Right atrium auricular region (tissue), 2 donors: ENCODE measurements at regions not wholly inside any gene's neighbourhood (a gene's known extent, or its start where the extent isn't known, plus 50 kb on each side); places are given as distances from the start of the nearest gene placed in this dataset.
"Not testable (repeated sequence)": the region's sequence is repeated elsewhere in the genome, so short reads cannot be mapped to it uniquely, and the experiment has no call there.

Source experiments
- DNase-seq: peaks from one replicate; pipeline ENCODE4 v3.0.0-alpha.2; 2019; ENCODE audit warnings: low spot score
- H3K27ac ChIP-seq, 2 donors: fragments of 200-600 bp; sonication (generic); 1 replicate in 1 of 2; 2 replicates in 1 of 2; pipeline ENCODE4 v1.5.1; 2016 to 2019
- H3K27me3 ChIP-seq, 2 donors: fragments of 200-600 bp; sonication (generic); one replicate each; pipeline versions ENCODE4 v1.5.1 to v1.6.0; 2017 to 2019
- H3K36me3 ChIP-seq: fragments of 200-600 bp; sonication (generic); one replicate; pipeline ENCODE4 v1.5.1; 2016
- H3K4me1 ChIP-seq, 2 donors: fragments of 200-600 bp; sonication (generic); one replicate each; pipeline versions ENCODE4 v1.5.1 to v1.6.0; 2017 to 2019
- H3K4me3 ChIP-seq, 2 donors: fragments of 200-600 bp; sonication (generic); 1 replicate in 1 of 2; 2 replicates in 1 of 2; pipeline ENCODE4 v1.5.1; 2017 to 2019; ENCODE audit warnings: mild to moderate bottlenecking in 1 of 2, moderate library complexity in 1 of 2
- H3K9me3 ChIP-seq, 2 donors: fragments of 200-600 bp; sonication (generic); one replicate each; pipeline ENCODE4 v1.5.1; 2019
- TF ChIP-seq, protein P1 (sequence below), 2 donors: fragments of 200-600 bp; sonication (generic); IDR thresholded peaks; one replicate each; pipeline ENCODE4 v1.5.1; 2019; ENCODE audit warnings: antibody characterized with exemption in 2 of 2

DNA sequence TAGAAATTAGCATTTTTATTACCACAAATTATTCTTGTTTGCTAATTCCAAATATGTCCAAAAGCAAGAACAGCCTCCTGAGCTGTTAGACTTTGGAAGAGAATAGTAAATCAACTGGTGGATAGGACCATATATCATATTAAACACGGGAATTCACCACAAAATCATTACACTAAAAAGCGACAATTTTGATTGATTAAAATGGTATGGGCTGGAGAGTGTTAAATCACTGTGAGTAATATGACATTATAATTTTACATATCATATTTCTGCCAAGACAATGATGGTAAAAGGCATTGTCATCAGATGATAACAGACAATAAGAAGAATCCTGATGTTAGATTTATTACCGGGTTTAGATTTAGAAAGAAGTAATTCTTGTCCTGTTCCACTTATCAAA lies 107.2 kb upstream of the ARRDC3 start:
- Histone ChIP-seq H3K4me3 (no peak overlapping the region), H3K36me3 (no peaks in the 10 kb centered on the region), H3K27ac (no peak overlapping the region), H3K27me3 (no peaks in the 10 kb centered on the region), H3K9me3 (peaks cover 0 to 4% of the 10 kb centered on the region in 2 donors), H3K4me1 (no peaks in the 10 kb centered on the region)
- no peak for DNase-seq
- TF ChIP-seq, protein P1, sequence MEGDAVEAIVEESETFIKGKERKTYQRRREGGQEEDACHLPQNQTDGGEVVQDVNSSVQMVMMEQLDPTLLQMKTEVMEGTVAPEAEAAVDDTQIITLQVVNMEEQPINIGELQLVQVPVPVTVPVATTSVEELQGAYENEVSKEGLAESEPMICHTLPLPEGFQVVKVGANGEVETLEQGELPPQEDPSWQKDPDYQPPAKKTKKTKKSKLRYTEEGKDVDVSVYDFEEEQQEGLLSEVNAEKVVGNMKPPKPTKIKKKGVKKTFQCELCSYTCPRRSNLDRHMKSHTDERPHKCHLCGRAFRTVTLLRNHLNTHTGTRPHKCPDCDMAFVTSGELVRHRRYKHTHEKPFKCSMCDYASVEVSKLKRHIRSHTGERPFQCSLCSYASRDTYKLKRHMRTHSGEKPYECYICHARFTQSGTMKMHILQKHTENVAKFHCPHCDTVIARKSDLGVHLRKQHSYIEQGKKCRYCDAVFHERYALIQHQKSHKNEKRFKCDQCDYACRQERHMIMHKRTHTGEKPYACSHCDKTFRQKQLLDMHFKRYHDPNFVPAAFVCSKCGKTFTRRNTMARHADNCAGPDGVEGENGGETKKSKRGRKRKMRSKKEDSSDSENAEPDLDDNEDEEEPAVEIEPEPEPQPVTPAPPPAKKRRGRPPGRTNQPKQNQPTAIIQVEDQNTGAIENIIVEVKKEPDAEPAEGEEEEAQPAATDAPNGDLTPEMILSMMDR (IDR thresholded peaks at IDR 0.05): no peak

DNA sequence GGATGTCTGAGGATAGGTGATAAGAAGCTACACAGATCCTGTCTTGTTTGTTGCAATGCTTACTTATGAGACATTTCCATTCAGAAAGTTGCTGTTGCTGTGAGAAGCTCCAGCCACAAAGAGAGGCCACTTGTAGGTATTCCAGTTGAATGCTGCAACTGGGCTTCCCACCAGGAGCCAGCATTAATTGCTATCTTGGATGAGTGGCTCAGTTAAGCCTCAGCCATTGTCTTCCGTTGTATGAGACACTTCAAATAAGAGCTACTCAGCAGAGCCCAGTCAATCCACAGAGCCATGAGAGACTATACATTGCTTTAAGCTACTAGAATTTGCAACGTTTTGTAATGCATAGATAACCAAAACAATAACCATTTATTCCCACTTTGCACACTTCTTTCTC lies 104.3 kb upstream of the ARRDC3 start:
- Histone ChIP-seq H3K9me3 (peaks cover 0 to 4% of the 10 kb centered on the region in 2 donors), H3K4me3 (no peak overlapping the region), H3K4me1 (no peaks in the 10 kb centered on the region), H3K27ac (no peak overlapping the region), H3K27me3 (no peaks in the 10 kb centered on the region), H3K36me3 (no peaks in the 10 kb centered on the region)
- no peak for DNase-seq
- TF ChIP-seq, protein P1 (IDR thresholded peaks at IDR 0.05): no peak

DNA sequence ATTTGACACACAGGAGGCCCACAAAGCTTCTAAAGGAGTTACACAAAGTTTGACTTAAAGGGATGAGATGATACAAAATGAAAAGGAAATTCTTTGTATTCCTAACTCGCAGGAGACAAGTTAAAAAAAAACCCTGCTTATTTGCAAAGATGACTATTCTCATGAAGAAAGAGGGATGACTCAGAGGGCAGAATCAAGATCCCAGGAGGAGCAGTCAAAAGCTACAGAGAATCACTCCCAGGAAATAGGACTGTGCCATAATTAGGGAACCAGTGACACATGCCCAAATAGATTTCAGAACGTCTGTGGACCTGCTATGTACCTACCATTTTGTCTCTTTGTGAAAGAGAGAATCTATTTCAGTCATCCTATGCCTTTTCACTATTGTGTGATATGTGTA lies 103.5 kb upstream of the ARRDC3 start:
- no peak for DNase-seq
- Histone ChIP-seq H3K27ac (no peak overlapping the region), H3K36me3 (no peaks in the 10 kb centered on the region), H3K4me3 (no peak overlapping the region), H3K4me1 (no peaks in the 10 kb centered on the region), H3K27me3 (no peaks in the 10 kb centered on the region), H3K9me3 (peaks cover 0 to 4% of the 10 kb centered on the region in 2 donors)
- TF ChIP-seq, protein P1 (IDR thresholded peaks at IDR 0.05): no peak

DNA sequence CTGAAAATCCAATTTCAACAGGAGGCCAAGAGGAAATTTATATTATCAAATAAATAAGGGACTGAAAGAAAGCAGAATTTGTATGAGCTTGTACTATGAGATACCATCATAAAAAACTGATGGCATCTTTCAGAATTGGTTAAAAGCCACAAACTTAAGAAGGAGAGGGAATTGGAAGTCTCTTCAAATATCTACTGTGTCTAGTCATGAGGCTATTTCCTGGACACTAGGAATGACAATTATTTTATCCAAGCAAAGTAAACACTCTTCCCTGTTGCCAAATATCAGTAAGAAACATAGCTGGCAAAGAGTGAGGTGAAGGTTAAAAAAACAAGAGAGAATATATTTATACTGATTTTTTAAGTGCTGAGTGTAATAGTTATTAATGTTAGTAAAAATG lies 101.5 kb upstream of the ARRDC3 start:
- TF ChIP-seq, protein P1 (IDR thresholded peaks at IDR 0.05): no peak
- no peak for DNase-seq
- H3K9me3 ChIP-seq: peaks cover 0 to 4% of the 10 kb centered on the region in 2 donors
- H3K27me3 ChIP-seq: no peaks in the 10 kb centered on the region
- H3K27ac ChIP-seq: no peak overlapping the region
- no peaks in the 10 kb centered on the region for H3K36me3 ChIP-seq
- no peaks in the 10 kb centered on the region for H3K4me1 ChIP-seq
- no peak overlapping the region for H3K4me3 ChIP-seq

DNA sequence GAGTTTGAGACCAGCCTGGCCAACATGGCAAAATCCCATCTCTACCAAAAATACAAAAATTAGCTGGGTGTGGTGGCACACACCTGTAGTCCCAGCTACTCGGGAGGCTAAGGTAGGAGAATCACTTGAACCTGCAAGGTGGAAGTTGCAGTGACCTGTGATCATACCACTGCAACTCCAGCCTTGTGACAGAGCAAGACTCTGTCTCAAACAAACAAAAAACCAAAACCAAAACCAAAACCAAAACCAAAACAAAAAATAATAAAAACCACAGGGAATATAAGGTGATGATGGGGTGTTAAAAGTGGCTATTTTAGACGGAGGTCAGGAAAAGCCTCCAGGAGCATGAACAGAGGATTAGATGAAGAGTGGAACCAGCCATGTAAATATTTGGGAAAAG lies 96.3 kb upstream of the ARRDC3 start:
- not testable (repeated sequence) for H3K36me3 ChIP-seq, DNase-seq, H3K9me3 ChIP-seq, H3K27me3 ChIP-seq, H3K4me1 ChIP-seq, H3K27ac ChIP-seq, H3K4me3 ChIP-seq

DNA sequence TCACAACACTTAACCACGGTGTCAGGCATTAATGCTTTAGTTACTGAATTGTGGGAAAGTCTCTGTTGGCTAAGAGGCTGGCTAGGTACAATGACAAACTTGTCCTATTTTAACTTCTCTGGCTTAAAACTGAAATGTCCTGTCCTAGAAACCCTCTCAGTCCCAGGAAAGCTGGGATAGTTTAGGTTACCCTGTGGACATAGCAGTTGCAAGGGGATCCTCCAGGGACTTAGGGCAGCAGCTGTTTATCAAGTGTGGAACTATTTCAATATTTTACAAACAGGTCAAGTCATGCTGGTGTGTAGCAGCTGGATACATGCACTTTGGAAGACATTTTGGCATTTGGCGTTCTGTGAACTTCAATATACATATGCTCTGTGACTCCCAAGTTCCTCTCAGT lies 95.0 kb upstream of the ARRDC3 start:
- DNase-seq: no peak
- no peaks in the 10 kb centered on the region for H3K9me3 ChIP-seq
- H3K4me3 ChIP-seq: no peak overlapping the region
- H3K36me3 ChIP-seq: no peaks in the 10 kb centered on the region
- no peaks in the 10 kb centered on the region for H3K27me3 ChIP-seq
- H3K27ac ChIP-seq: no peak overlapping the region
- TF ChIP-seq, protein P1 (IDR thresholded peaks at IDR 0.05): no peak
- no peaks in the 10 kb centered on the region for H3K4me1 ChIP-seq
